Dedifferentiated amniotic fluid mesenchymal stem cell (primary cell): ENCODE measurements at regions not wholly inside any gene's neighbourhood (a gene's known extent, or its start where the extent isn't known, plus 50 kb on each side); places are given as distances from the start of the nearest gene placed in this dataset.

Source experiments
- DNase-seq: peaks from one replicate; pipeline ENCODE4 v3.0.0-alpha.2; 2016; ENCODE audit errors: extremely low spot score

DNA sequence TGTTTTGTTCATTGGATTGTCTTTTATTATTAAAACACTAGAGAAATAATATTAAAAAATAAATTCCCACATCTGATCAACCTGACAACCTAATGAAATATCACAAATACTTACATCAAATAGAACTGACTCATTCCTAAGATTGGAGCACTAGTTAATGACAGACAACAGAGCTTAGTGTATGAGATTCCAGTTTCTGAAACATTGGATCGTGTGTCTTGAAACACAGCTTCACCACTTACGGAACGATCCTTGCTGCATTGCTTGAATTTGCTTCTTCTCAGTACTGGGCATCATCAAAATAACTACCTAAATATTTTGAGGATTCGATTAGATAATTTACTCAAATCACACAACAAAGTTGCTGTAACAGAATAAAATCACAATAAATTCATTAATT lies 667.2 kb upstream of the CDH18 start:
- no peak for DNase-seq

DNA sequence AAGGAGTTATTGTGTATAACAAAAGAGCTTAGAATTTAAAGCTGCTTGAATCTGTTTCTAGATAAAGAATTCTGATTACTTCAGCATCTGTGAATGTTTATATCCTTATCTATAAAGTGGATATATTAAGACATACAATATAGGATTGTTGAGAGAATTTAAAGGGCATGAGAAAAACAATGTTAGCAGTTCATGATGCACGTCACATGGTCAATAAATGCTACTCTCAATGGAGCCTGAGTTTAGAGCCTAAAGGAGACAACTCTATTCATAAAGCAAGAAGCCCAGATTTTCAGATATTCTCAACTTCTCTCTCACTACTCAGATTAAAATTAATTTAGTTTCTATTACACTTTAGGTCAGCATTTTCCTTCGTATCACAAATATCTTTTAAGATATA lies 666.7 kb upstream of the CDH18 start:
- no peak for DNase-seq

DNA sequence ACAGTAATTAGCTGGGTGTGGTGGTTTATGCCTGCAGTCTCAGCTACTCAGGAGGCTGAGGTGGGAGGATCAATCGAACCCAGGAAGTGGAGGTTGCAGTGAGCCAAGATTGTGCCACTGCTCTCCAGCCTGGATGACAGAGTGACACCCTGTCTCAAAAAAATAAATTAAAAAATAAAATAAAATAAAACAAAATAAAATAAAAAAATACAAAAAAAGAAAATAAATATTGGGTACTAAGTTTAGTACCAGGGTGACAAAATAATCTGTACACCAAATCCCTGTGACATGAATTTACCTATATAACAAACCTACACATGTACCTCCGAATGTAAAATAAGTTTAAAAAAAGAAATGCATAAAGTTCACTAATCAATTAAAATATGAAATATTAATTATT lies 666.0 kb upstream of the CDH18 start:
- DNase-seq = no peak

DNA sequence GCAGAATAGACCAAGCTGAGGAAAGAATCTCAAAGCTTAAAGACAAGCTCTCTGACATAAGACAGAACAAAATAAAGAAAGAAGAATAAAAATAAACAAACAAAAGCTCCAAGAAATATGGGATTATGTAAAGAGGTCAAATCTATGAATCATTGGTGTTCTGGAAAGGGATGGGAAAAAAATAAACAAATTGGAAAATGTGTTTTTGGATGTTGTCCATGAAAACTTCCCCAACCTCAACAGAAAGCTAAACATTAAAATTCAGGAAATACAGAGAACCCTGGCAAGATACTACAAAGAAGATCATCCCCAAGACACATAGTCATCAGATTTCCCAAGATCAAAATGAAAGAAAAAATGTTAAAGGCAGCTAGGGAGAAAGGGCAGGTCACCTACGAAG lies 662.0 kb upstream of the CDH18 start:
- DNase-seq = peak; percentile 43

DNA sequence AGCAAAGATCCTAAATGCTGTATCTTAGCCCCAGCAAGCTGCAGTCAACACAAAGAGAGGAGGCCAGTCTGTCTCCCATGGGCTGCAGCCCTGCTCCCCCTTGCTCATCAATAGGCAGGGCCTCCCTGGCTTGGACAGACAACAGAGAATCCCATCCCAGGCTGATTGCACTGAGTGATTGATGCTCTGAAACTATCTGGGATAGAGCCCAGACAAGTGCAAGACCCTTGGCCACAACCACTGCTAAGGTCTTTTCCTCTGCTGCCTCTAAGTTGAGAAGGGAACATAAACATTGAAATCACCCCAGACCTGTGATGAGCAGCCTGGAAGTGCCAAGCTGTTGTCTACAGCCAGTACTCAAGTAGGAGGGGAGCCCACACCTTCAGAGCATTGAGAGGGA lies 661.0 kb upstream of the CDH18 start:
- DNase-seq = no peak

DNA sequence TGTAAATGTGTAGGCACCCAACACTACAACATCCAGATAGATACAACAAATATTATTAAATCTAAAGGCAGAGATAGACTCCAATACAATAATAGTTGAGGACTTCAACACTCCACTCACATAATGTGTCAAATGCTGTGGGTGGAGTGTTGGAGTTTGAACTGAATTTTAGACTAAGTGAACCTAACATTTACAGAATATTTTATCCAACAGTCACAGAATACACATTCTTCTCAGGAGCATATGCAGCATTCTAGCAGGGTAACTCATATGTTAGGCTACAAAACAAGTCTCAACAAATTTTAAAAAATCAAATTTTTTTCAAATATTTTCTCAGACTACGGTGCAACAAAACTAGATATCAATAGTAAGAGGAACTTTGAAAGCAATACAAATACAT lies 648.7 kb upstream of the CDH18 start:
- peak; percentile 26 for DNase-seq

DNA sequence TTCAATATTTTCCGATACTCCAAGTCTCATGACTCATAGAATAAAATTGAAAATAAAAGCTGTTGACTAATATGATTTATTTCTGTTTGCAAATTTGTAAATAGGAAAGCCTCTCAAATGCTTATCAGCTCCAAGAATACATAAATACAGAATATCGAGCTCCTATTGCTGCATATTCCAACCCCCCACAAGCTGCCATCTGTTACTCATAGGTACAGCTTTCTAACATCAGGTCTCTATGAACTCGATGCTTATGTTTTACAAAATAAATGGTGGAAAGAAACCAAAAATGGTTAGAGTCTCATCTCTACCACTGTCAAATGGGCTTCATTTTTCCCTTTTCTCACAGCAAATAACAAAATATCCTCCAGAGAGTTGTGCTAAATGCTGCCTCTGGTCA lies 631.6 kb upstream of the CDH18 start:
- no peak for DNase-seq

DNA sequence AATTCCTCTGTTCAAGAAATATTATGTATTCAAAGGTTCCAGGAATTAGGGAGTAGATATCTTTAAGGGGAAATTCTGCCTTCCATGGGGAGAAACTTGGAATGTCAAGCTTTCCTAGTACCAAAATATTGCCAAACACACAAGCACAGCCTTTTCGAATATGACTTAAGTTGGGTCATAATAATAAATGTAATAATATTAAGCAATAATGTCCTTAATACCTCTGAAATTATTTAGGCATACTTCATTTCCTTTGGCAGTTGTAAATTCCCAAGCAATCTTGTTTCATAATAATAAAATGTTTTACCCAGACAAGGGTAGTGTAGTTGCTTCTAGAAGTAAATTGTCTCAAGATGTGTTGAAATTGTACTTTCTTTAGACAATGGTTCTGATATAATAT lies 630.3 kb upstream of the CDH18 start:
- DNase-seq = no peak

DNA sequence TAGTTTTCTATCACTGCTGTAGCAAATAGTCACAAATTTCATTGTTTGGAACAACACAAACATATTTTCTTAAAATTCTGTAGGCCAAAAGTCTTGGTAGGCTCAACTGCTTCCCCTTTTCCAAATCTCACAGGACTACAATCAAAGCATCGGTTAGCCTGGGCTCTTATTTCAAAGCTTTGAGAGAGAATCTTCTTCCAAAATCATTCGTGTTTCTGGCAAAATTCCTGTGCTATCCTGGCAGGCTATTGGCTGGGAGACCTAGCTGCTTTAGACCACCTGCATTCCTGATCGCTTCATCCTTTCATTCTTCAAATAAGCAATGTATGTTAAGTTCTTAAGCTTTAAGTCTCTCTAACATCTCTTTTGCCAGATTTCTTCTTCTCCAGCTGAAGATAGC lies 629.8 kb upstream of the CDH18 start:
- no peak for DNase-seq

DNA sequence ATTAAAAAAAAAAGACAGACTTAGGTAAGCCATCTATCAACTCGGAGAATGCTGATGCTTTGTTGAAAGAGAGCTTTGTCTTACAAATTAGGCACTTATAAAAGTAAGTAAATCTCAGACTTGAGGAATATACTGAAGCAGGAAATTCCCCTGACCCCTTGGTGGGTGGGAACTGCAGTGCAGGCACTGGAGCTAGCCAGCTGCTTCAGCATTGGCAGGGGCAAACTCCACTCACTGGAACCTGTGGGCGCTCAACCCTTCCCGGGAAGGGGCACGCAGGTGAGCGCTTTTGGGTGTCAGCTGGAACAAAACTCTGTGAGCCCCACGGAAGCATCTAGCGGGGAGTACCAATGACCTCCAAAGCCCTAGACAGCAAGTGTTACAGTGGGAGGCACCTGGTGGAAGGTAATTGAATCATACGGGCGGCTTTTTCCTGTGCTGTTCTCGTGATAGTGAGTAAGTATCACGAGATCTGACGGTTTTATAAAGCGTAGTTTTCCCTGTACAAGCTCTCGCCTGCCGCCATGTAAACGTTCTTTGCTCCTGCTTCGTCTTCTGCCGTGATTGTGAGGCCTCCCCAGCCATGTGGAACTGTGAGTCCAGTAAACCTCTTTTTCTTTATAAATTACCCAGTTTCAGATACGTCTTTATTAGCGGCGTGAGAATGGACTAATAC lies 628.0 kb upstream of the CDH18 start:
- no peak for DNase-seq

DNA sequence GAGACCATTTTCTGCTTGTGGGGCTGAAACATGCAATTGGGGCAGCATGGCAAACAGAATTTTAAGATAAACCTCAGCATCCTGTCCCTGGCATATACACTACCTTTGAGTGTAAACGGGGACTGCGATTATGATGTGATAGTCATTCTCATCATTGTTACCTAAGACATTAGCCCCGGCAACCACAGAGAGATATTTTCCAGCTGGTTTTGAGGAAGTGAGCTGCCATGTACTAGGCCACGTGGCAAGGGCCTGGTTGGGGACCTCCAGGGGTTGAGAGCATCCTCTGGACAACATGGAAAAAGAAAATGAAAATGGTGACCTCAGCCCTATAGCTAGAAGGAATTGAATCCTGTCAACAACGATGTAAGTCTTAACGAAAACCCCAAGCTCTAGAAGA lies 623.6 kb upstream of the CDH18 start:
- no peak for DNase-seq

DNA sequence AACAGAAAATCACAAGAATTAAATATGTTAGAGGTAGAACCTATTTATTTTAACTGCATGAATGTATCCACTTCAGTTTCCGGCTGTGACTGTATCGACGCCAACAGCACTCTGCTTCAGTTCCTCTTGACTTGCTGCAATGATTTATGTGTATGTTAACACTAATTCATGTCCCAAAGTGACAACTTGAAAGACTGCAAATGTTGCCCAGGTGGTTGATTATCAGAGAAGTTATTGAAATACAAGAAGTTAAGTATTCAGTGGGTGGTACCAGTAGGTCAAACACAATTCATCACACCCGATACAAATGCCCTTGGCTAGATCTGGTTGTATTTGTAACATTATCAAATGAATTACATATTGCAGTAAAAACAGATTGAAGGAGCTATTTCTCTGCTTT lies 622.7 kb upstream of the CDH18 start:
- no peak for DNase-seq

DNA sequence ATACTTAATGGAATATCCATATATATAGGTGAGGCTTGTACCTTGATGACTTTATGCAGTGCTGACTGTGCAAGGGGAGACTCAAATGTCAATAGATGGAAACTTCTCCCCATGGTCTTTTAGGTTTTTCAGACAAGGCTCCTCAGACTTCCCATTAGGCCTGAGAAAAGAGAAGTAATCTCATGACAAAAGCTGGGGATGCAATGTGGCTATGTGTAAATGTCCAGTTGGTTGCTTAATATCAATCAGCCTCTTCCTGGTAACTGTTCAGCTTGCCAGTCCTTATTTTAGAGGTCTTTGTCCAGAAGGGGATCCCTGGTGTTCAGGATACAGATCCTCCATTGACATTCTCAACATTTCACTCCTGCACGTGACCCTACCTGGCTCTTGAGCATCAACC lies 621.1 kb upstream of the CDH18 start:
- DNase-seq = no peak

DNA sequence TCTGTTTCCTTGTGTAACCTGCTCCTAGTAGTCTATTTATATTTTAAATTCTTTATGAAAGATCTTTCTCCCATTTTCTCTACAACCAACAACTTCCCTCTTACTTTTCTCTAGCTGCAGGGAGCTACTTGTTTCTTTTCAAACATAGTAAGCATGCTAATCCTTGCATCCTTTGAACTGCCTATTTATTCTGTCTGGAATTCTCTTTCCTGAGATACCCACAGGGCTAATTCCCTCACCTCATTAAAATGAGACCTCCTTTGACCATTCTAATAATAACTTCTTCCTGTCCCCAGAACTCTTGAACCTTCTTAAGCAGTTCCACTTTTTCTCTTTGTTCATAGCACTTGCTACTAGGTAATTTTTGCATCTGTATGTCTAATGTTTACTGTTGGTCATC lies 620.6 kb upstream of the CDH18 start:
- DNase-seq = no peak

DNA sequence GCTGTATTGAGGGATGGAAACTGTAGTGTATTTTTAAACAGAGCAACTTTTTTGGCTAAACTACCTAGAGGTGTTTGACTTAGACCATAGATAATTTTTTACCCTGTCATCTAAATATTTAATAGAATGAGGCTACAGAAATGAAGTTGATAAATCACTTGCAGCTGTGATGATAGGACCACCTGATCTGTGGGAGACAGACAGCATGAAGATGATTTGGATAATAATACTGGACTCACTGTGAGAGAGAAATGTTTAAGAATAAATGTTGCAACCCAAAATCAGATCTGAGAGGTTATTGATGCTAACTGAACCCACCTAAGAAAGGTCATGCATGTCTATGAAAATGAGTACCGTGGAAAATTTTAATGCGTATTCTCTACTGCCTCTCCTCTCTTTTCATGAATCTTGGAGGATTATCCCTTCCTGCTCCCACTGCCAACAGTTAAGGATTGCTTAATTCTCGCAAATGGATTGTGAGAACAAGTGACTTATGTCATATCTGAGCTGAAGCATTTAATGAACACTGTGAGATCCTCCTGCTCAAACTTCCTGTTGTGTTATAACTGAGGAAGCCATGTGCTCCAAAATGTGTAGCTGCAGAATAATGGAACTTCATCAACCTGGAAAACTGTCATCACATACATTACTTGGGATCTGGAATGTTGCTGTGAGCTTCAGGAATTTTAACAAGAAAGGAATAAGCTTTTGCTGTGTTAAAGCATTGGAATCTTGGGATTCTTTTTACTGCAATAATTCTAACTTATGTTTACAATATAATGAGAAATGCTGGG lies 617.9 kb upstream of the CDH18 start:
- DNase-seq = no peak

DNA sequence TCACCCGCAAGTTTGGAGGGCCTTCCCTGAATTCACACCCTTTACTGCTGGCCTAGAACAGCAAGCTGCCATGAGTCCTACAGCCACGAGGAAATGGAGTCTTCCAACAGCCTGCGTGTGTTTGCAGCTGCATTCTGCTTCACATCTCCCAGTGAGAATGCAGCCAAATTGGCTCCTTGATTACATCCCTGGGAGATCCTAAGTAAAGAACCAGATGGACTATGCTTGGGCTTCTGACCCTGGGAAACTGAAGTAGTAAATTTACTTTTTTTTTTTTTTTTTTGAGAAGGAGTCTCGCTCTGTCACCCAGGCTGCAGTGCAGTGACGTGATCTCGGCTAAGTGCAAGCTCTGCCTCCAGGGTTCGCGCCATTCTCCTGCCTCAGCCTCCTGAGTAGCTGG lies 617.0 kb upstream of the CDH18 start:
- no peak for DNase-seq

DNA sequence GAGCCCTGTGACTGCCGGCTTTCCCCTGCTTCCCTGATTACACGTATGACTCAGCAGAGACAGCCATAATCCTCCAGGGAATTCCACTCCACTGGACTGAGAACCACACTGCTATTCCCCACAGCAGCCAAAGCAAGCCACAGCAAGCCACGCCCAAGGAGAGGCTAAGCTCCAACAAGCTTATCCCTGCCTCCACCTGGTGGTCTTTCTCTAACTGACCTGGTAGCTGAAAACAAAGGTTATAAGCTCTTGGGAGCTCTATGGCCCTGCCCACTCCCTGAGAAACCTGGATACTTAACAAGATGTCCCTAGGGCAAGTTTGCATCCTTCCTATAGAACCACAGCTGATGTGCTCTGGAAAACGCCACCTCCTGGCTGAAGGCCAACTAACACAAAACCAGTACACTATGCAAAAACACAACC lies 613.7 kb upstream of the CDH18 start:
- DNase-seq = no peak

DNA sequence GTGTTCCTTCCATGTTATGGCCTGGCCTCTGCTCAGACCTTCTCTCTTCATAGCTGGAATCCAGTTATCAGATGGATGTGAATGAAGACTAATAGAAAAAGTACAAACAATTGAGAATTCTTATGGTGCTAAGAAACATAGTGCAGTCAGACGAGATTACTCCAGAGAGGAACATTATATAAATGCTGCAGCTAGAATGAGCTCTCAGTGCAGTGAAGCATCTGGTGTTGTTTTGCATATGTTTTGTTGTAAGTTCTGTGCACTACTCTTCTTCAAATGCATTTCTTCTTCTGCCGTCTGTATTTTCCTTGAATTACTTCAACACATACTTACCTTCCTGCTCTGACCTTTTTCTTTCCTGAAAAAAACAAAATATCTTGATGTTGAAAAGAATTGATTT lies 602.4 kb upstream of the CDH18 start:
- no peak for DNase-seq

DNA sequence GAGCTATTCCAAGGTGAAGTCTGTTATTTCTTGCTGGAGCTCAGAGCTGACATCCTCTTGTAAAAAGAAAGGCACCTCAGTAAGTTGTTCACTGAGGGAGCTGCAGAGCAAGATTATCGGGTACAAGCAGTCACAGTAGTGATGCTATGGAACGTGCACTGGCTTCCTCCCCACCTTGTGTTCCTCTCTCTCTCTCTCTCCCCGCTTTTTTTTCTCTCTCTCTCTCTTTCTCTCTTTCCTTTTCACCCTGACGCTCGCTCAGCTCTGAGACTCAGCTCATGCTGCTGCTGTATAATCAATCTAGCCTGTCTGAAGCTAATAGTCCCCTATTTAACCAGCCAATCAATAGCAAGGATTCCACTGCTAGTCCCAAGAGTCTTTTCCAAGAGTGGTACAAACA lies 587.6 kb upstream of the CDH18 start:
- no peak for DNase-seq

DNA sequence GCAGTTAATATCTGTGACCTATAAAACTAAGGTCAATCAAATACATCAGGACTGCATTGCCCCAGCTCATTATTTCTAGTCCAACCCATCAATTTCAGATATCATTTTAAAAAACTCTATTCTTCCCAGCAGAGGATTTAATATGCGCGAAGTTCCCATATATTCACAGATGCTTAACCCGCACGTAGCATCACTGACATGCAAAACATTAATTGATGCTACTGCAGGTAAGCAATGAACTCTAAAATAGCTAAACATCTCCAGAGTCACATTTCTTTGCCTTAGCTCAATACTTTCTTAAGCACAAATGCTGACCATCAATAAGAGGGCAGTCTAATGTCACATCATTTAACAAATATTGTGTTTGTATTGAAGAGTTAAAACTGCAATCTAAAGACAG lies 586.6 kb upstream of the CDH18 start:
- no peak for DNase-seq

DNA sequence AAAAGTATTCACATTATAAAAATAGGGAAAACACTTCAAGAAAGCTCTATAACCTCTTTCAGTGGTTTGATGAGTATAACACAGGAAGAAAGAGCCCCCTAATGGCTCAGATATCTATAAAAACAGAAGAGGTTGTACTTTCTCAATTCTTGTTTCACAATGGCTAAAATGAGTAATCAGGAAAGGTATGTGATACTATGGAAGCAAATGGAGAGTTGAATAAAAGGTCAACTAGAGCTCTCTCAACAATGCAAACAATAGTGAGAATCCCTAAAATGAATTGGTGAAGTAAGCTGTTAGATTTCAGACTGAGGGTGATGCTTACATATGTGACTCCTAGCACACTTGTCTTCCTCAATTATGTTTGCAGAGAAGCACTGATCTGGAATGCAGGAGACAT lies 584.6 kb upstream of the CDH18 start:
- DNase-seq = peak; percentile 76

DNA sequence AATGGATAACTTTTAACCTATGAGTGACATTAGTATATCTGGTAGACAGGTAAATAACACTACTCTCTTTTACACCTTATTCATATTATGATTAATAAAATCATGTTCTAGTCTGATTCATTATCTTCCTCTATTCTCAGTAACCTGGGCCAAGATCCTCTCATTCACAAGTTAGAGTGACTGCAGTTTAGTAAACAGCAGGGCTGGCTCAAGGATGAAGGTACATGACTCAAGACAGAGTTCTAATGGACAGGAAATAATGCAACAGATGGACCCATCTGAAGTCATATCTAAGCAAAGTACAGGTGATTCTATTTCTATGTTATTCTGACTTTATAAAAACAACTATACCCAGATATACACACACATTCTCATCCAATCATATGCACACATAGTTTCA lies 582.5 kb upstream of the CDH18 start:
- no peak for DNase-seq

DNA sequence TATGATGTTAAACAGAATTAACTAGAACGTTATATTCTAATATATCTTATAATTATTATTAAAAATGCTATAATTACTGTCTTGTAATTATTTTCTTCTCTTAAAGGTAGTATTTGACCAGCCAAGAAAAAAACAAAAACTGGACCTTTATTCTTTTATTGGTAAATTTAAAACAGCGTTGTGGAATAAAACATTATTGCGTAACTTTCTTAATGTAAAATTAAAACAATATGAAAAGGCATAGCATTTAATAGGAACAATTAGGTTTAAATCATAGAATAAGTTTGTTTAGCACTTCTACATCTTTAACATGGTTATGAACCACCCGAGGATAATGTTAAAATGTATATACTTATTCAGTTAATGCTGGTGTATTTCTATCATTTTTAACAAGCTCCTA lies 574.5 kb upstream of the CDH18 start:
- DNase-seq = no peak

DNA sequence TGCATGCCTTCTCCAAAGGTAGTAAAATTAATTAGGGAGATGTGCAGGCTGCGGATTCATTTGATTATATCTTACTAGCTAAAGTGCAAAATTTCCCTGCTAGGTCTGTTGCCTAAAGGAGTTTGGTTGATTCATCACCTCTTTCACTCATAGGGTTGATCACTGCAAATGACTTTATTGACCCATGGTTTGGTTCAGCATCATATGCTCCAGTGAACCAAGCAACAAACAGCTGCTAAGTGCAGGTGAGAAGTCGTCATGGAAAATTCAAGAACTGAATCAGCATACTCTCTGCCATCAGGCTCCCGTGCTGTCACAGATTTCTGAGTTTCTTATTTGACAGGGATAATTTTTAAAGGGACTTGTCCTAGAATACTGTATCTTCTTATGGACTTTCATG lies 571.8 kb upstream of the CDH18 start:
- no peak for DNase-seq
